ENCODE measurements at regions not wholly inside any gene's neighbourhood (a gene's known extent, or its start where the extent isn't known, plus 50 kb on each side); places are given as distances from the start of the nearest gene placed in this dataset.
"Not testable (repeated sequence)": the region's sequence is repeated elsewhere in the genome, so short reads cannot be mapped to it uniquely, and the experiment has no call there.

- no peak for DNase-seq (ENCODE audit: low read depth)
Measured at GRCh38 chr3:157920822-157921700, 185.2 kb downstream of the SHOX2 start.

- DNase-seq (ENCODE audit: low read depth) = no peak
Measured at GRCh38 chr3:157919319-157919887, 186.8 kb downstream of the SHOX2 start.

DNA sequence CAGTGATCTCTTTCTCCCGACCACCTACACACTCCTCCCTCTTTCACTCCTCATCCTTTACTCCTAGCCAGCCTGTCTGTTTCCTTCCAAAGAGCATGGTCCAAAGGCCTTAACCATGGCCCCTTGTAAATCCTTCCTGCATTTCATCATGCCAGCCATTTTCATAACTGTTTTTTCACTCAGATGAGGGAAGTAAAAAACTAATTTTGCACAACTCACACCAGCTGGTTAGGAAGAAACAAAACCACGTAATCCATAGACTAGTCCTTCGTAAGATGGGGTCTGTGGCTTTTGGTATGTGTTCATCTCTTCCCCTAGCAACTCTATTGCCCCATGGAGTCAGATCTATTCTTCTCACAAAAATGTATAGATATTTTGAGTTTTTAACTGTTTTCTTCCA lies 187.8 kb downstream of the SHOX2 start:
- DNase-seq (ENCODE audit: low read depth) = no peak

GRCh38 chr3:157916672-157917071 lies 189.5 kb downstream of the SHOX2 start:
- no peak for DNase-seq (ENCODE audit: low read depth)

GRCh38 chr3:157914882-157915281 lies 191.3 kb downstream of the SHOX2 start:
- DNase-seq (ENCODE audit: low read depth) = no peak

GRCh38 chr3:157913741-157914150 lies 192.5 kb downstream of the SHOX2 start:
- DNase-seq (ENCODE audit: low read depth) = no peak

GRCh38 chr3:157912514-157913451 lies 193.4 kb downstream of the SHOX2 start:
- no peak for DNase-seq (ENCODE audit: low read depth)

- no peak for DNase-seq (ENCODE audit: low read depth)
Measured at GRCh38 chr3:157906627-157907026, 199.6 kb downstream of the SHOX2 start.

DNA sequence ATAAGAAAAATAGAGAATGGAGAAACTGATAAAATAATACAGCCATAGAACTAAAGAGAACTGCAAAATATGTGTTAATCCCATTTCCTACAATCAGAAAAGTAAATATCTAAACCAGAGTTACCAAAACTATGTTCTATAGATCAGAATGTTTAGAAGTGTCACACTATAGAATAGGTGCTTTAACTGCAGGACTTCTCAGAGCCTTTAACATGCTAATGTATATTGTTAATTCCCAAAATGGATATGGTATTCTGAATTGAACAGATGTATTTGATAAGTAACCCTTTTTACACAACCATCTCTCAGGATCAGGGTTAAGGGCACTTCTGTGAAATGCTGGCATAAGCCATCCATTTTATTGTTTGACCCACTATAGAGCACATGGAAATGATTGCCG lies 200.3 kb downstream of the SHOX2 start:
- no peak for DNase-seq (ENCODE audit: low read depth)

DNA sequence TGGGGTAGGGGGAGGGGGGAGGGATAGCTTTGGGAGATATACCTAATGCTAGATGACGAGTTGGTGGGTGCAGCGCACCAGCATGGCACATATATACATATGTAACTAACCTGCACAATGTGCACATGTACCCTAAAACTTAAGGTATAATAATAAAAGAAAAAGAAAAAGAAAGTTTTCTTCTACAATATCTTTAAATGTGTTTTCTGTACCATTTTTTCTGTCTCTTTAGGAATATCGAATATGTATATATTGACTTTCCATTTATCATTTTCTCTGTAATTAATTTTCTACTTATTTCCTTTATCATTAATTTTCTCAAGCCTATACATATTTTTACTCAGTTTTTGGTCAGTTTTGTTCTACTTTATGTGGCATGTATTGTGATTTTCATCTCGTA lies 203.5 kb downstream of the SHOX2 start:
- not testable (repeated sequence) for DNase-seq (ENCODE audit: low read depth)

- DNase-seq (ENCODE audit: low read depth) = no peak
Measured at GRCh38 chr3:157888040-157888439, 218.2 kb downstream of the SHOX2 start.

- no peak for DNase-seq (ENCODE audit: low read depth)
Measured at GRCh38 chr3:157876556-157876955, 229.7 kb downstream of the SHOX2 start.

- no peak for DNase-seq (ENCODE audit: low read depth)
Measured at GRCh38 chr3:157872902-157873301, 233.3 kb downstream of the SHOX2 start.

GRCh38 chr3:157871838-157872460 lies 234.3 kb downstream of the SHOX2 start:
- no peak for DNase-seq (ENCODE audit: low read depth)

DNA sequence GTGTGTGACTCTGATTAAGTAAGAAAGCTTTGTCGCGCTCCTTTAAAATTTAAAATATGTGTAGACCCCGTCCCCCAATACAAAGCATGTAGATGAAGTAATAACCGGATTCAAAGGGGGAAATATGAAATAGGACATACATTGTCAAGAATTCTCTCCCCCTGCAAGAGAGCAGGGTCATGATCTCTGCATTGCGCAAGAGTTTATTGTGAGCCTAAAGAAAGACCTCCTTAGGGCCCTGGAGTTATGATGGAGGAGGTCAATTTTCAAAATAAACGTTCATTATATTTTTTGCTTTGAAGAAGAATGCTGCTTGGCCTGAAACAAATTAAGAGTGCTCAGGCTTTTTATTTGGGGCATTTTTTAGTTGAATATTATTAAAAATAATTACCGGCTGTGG lies 235.0 kb downstream of the SHOX2 start:
- DNase-seq (ENCODE audit: low read depth) = no peak

DNA sequence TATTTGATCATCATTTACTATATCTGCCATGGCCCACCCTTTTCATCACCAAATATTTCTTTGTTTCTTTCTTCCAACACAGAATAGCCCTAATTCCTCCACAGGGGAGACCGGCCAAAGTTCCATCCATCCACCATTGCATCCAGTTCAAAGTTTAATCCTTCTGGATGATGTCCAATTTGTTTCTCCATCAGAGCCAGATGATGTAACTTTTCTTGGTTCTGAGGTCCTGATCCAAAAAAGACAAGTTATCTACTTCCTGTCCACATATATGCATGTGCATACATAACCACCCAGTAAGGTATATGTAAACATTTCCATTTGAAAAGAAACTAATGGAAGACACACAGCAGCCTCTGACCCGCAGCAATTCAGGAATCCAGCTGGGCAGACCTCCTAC lies 237.3 kb downstream of the SHOX2 start:
- no peak for DNase-seq (ENCODE audit: low read depth)

DNA sequence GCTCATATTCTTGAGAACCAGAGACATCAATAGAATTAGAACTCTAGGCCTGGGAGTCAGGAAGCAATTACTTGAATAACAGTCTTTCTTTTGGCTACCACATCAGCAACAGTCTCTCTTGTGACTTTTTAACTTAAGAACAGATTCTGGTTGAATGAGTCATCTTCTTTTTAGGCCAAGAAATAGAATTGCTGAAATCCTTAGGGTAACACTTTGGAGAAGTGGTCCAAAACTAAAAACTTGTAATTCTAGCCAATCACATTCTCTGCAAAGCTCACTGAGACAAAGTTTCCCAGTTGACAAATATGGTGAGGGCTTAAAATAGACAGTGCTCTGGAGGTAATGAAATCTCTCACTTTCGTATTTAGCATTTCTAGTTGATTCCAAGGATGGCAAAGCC lies 238.0 kb downstream of the SHOX2 start:
- DNase-seq (ENCODE audit: low read depth) = no peak

DNA sequence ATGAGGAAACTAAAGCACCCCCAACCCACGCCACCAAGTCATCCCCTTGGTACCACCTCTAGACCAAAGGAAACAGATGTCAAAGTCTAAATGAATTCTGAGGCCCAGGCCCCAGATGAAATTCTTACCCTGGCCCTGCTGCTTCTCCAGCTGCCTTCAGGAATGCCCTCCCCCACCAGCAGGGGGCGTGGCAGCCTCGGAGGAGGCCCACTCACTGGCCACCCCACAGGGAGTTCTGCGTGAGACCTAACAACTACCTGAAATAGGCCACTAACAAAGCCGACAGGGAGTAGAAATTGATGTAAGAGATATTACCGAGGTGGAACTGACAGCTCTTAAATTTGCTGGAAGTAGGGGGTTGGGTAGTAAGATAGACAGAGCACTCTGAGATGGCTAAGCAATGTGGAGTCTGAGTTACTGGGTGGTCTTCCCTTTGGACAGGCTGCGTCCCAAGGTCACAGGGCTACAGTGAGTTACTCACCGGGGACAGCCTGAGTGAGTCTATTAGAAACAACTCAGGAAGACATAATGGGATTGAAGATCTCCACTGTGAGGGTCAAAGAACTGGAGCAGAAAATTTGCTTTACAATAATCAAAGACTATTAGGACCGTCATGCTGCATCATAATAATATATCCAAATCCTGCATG lies 240.7 kb downstream of the SHOX2 start:
- DNase-seq (ENCODE audit: low read depth) = no peak

GRCh38 chr3:157861076-157861765 lies 245.0 kb downstream of the SHOX2 start:
- no peak for DNase-seq (ENCODE audit: low read depth)

GRCh38 chr3:157859541-157859940 lies 246.7 kb downstream of the SHOX2 start:
- DNase-seq (ENCODE audit: low read depth) = no peak

GRCh38 chr3:157858821-157859220 lies 247.4 kb downstream of the SHOX2 start:
- DNase-seq (ENCODE audit: low read depth) = no peak
